ENCODE measurements at regions not wholly inside any gene's neighbourhood (a gene's known extent, or its start where the extent isn't known, plus 50 kb on each side); places are given as distances from the start of the nearest gene placed in this dataset.

DNA sequence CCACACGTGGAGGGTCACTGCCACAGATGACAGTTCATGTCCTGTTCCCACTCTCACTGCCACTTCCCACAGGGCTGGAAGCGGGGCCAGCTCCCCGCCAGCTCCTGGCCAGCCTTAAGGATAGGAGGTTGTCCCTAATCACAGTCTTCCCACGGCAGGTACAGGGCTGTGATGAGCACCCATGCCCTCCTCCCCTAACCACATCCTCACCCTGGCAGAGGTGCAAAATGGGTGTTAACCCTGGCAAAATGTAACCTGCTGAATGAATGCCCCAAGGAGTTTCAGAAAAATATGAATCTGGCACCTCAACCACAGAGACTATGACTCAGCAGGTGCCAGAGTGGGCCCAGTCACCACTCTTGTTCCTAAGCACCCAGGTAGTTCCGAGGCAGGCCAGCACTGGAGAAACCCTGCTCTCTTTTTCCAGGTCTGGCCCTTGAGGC is 185.1 kb upstream of the TPM1 start:
- Mint-ChIP-seq H3K27ac (no peak overlapping the region), H3K9me3 (no peaks in the 10 kb centered on the region), H3K4me1 (no peaks in the 10 kb centered on the region), H3K36me3 (ENCODE audit: low read depth) (no peaks in the 10 kb centered on the region), H3K27me3 (peaks cover 42% of the 10 kb centered on the region), H3K4me3 (no peak overlapping the region)
- no peak for DNase-seq
- ChIA-PET CTCF (no interaction called here), POLR2A (no interaction called here)
- intact Hi-C loops (cut with micrococcal nuclease) = no loop called here
- ATAC-seq (ENCODE audit: low read depth) = no peak
- TF ChIP-seq CTCF (IDR thresholded peaks at IDR 0.05) = no peak

DNA sequence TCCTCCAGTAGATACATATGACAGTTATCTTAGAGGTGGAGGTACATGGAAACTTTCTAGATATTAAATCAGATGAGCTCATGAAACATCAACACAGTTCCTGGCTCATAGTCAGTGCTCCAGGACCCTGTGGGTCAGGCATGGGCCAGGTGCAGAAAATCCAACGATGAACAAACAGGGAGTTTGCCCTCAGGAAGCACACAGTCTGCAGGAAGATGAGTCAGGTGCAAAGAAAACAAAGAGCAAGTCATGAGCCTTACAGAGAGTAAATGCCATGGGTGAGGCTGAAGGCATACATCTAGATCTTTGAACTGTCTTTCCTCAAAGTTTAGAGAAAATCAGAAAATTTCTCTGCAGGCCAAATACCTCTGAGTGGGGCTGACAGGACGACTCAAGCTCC is 184.2 kb upstream of the TPM1 start:
- ATAC-seq (ENCODE audit: low read depth) (no peak), DNase-seq (no peak)
- Mint-ChIP-seq H3K4me1 (no peaks in the 10 kb centered on the region), H3K9me3 (no peaks in the 10 kb centered on the region), H3K27ac (no peak overlapping the region), H3K27me3 (peaks cover 41% of the 10 kb centered on the region), H3K4me3 (no peak overlapping the region), H3K36me3 (ENCODE audit: low read depth) (no peaks in the 10 kb centered on the region)
- CTCF ChIA-PET = no interaction called here
- intact Hi-C loops (cut with micrococcal nuclease) = no loop called here
- POLR2A ChIA-PET = no interaction called here
- no peak for TF ChIP-seq CTCF (IDR thresholded peaks at IDR 0.05)

DNA sequence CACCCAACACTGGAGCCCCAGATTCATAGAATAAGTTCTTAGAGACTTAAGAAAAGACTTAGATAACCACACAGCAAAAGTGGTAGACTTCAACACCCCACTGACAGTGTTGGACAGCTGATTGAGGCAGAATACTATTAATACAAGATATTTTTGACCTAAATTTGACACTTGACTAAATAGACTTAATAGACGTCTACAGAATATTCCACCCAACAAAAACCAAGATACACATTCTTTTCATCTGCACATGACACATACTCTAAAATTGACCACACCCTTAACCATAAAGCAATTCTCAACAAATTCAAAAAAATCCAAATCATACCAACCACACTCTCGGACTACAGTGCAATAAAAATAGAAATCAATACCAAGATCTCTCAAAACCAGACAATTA is 179.8 kb upstream of the TPM1 start:
- ChIA-PET CTCF (no interaction called here), POLR2A (no interaction called here)
- Mint-ChIP-seq H3K4me1 (no peaks in the 10 kb centered on the region), H3K9me3 (no peaks in the 10 kb centered on the region), H3K4me3 (no peak overlapping the region), H3K27me3 (peaks cover 25% of the 10 kb centered on the region), H3K36me3 (ENCODE audit: low read depth) (no peaks in the 10 kb centered on the region), H3K27ac (no peak overlapping the region)
- intact Hi-C loops (cut with micrococcal nuclease) = no loop called here
- TF ChIP-seq CTCF (IDR thresholded peaks at IDR 0.05) = no peak
- ATAC-seq (ENCODE audit: low read depth) (no peak), DNase-seq (no peak)

GRCh38 chr15:62866366-62866765 is 176.2 kb upstream of the TPM1 start:
- no peak for TF ChIP-seq CTCF (IDR thresholded peaks at IDR 0.05)
- Mint-ChIP-seq H3K27ac (no peak overlapping the region), H3K36me3 (ENCODE audit: low read depth) (no peaks in the 10 kb centered on the region), H3K4me1 (no peaks in the 10 kb centered on the region), H3K9me3 (peaks cover 3% of the 10 kb centered on the region), H3K4me3 (no peak overlapping the region), H3K27me3 (peaks cover 11% of the 10 kb centered on the region)
- POLR2A ChIA-PET = no interaction called here
- no peak for DNase-seq
- ATAC-seq (ENCODE audit: low read depth) = no peak
- CTCF ChIA-PET = no interaction called here
- intact Hi-C loops (cut with micrococcal nuclease) = no loop called here

DNA sequence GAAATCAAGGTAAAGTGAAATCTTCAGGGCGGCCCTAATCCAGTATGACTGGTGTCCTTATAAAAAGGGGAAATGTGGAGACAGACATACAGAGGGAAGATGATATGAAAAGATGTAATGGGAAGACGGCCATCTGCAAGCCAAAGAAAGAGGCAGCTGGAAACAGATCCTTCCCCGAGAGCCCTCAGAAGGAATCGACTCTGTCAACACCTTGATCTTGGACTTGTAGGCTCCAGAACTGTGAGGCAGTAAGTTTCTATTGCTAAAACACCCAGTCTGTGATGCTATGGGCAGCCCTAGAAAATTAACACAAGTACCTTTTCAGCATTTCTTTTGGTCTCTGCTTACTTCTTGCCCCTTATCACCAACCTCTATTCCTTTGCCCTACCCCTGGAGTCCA is 174.7 kb upstream of the TPM1 start:
- Mint-ChIP-seq H3K36me3 (ENCODE audit: low read depth) (no peaks in the 10 kb centered on the region), H3K9me3 (peaks cover 3% of the 10 kb centered on the region), H3K4me3 (no peak overlapping the region), H3K4me1 (no peaks in the 10 kb centered on the region), H3K27ac (no peak overlapping the region), H3K27me3 (peaks cover 3% of the 10 kb centered on the region)
- ChIA-PET CTCF (no interaction called here), POLR2A (no interaction called here)
- DNase-seq (no peak), ATAC-seq (ENCODE audit: low read depth) (no peak)
- intact Hi-C loops (cut with micrococcal nuclease) = no loop called here
- TF ChIP-seq CTCF (IDR thresholded peaks at IDR 0.05) = no peak
